Stomach (tissue), 8 donors: ENCODE measurements at regions not wholly inside any gene's neighbourhood (a gene's known extent, or its start where the extent isn't known, plus 50 kb on each side); places are given as distances from the start of the nearest gene placed in this dataset.
A peak's percentile ranks its signal among the peaks of the same experiment; 100 is the strongest.

ENCODE experiments used
- DNase-seq, 2 donors: peaks; one replicate each; pipeline versions ENCODE4 v3.0.0 to v3.0.0-alpha.2; 2013 to 2019
- H3K27ac ChIP-seq, 5 donors: fragments of 200-600 bp in 4 of 5; sonication (generic) in 4 of 5; one replicate each; pipeline ENCODE4 v1.5.1; 2013 to 2019; ENCODE audit warnings: mild to moderate bottlenecking in 1 of 5, moderate library complexity in 1 of 5
- H3K27me3 ChIP-seq, 3 donors: fragments of 200-600 bp; sonication (generic); one replicate each; pipeline ENCODE4 v1.5.1; 2017 to 2019; ENCODE audit warnings: mixed run types in 1 of 3
- H3K36me3 ChIP-seq, 4 donors: fragments of 200-600 bp; sonication (generic); 1 replicate in 3 of 4; 2 replicates in 1 of 4; pipeline ENCODE4 v1.5.1; 2016 to 2019
- H3K4me1 ChIP-seq, 4 donors: fragments of 200-600 bp; sonication (generic); one replicate each; pipeline ENCODE4 v1.5.1; 2016 to 2019
- H3K4me3 ChIP-seq, 4 donors: fragments of 200-600 bp; sonication (generic) in 3 of 4; one replicate each; pipeline ENCODE4 v1.5.1; 2016 to 2019; ENCODE audit warnings: mild to moderate bottlenecking in 1 of 4
- H3K9me3 ChIP-seq, 4 donors: fragments of 200-600 bp; sonication (generic); one replicate each; pipeline ENCODE4 v1.5.1; 2016 to 2019
- CTCF ChIP-seq, 7 experiments: fragments of 450-650 bp in 4 of 7; fragments of 200-600 bp in 3 of 7; sonication (generic) in 3 of 7; IDR thresholded peaks; one replicate each; pipeline ENCODE4 v1.5.1; 2016 to 2019; ENCODE audit warnings: antibody characterized with exemption in 7 of 7, control low read depth in 2 of 7, mild to moderate bottlenecking in 1 of 7
- EP300 ChIP-seq: sonication (generic); formaldehyde crosslinking; IDR thresholded peaks from one replicate; pipeline ENCODE4 v1.6.1; 2017; ENCODE audit warnings: antibody characterized with exemption
- POLR2A ChIP-seq, 4 donors: fragments of 450-650 bp; IDR thresholded peaks; one replicate each; pipeline ENCODE4 v1.6.1; 2016; ENCODE audit warnings: antibody characterized with exemption in 4 of 4, control low read depth in 2 of 4, mild to moderate bottlenecking in 1 of 4, moderate library complexity in 1 of 4
- POLR2AphosphoS5 ChIP-seq, 3 donors: sonication (generic); formaldehyde crosslinking; IDR thresholded peaks; one replicate each; pipeline ENCODE4 v1.6.1; 2016; ENCODE audit warnings: antibody characterized with exemption in 3 of 3
- WGBS, 5 donors: extraction: QIAGEN DNeasy Blood & Tissue Kit in 3 of 5; methylation state at CpG; one replicate each; pipeline versions ENCODE4 v1.1.5 to v1.1.7; 2013 to 2018; 5-methylcytosine and 5-hydroxymethylcytosine counted together
- intact Hi-C: fragments of 100-400 bp; cut with DNase I; formaldehyde crosslinking; loops from one replicate; pipeline ENCODE4 v1.15.1; 2023; ENCODE audit warnings: low total_unique reads
- donor health status: healthy with polysubstance abuse.
- donor health status: Bipolar disorder and iron deficiency.
- donor health status: healthy.

GRCh38 chr4:112060212-112060611 lies 85.0 kb upstream of the FAM241A start:
- Histone ChIP-seq H3K27me3 (no peaks in the 10 kb centered on the region), H3K36me3 (no peaks in the 10 kb centered on the region), H3K9me3 (no peaks in the 10 kb centered on the region), H3K4me3 (no peak overlapping the region), H3K4me1 (no peaks in the 10 kb centered on the region), H3K27ac (no peak overlapping the region)
- intact Hi-C loops, result no loop called here
- no peak for TF ChIP-seq POLR2AphosphoS5 (IDR thresholded peaks at IDR 0.05)
- DNase-seq, result peak in 1 of 2 donors; percentile 25

GRCh38 chr4:112061207-112061817 lies 83.9 kb upstream of the FAM241A start:
- Histone ChIP-seq H3K4me1 (no peaks in the 10 kb centered on the region), H3K4me3 (no peak overlapping the region), H3K27me3 (no peaks in the 10 kb centered on the region), H3K36me3 (no peaks in the 10 kb centered on the region), H3K9me3 (no peaks in the 10 kb centered on the region), H3K27ac (no peak overlapping the region)
- DNase-seq, result no peak
- intact Hi-C loops, result no loop called here
- TF ChIP-seq CTCF (IDR thresholded peaks at IDR 0.05), result no peak
- TF ChIP-seq EP300, result no peak
- WGBS, 5 donors, result 57 to 75% (median 58%) methylated on average over 2 of the region's 2 CpGs

GRCh38 chr4:112063260-112063659 lies 82.0 kb upstream of the FAM241A start:
- Histone ChIP-seq H3K27me3 (no peaks in the 10 kb centered on the region), H3K4me3 (no peak overlapping the region), H3K27ac (no peak overlapping the region), H3K9me3 (no peaks in the 10 kb centered on the region), H3K36me3 (no peaks in the 10 kb centered on the region), H3K4me1 (no peaks in the 10 kb centered on the region)
- intact Hi-C loops, result no loop called here
- 82 to 98% (median 90%) methylated on average over 1 of the region's 1 CpG for WGBS, 5 donors
- DNase-seq, result no peak
- TF ChIP-seq POLR2AphosphoS5 (IDR thresholded peaks at IDR 0.05) (no peak), POLR2A (IDR thresholded peaks at IDR 0.05) (no peak), CTCF (IDR thresholded peaks at IDR 0.05) (no peak), EP300 (no peak)

- H3K27me3 ChIP-seq, result no peaks in the 10 kb centered on the region
- no peak overlapping the region for H3K27ac ChIP-seq
- H3K36me3 ChIP-seq, result no peaks in the 10 kb centered on the region
- no peaks in the 10 kb centered on the region for H3K4me1 ChIP-seq
- 87 to 94% (median 88%) methylated on average over 2 of the region's 2 CpGs for WGBS, 5 donors
- no peaks in the 10 kb centered on the region for H3K9me3 ChIP-seq
- intact Hi-C loops, result no loop called here
- TF ChIP-seq POLR2AphosphoS5 (IDR thresholded peaks at IDR 0.05) (no peak), EP300 (no peak), POLR2A (IDR thresholded peaks at IDR 0.05) (no peak)
- H3K4me3 ChIP-seq, result no peak overlapping the region
- no peak for DNase-seq
Measured at GRCh38 chr4:112069110-112069509, 76.1 kb upstream of the FAM241A start.

GRCh38 chr4:112073181-112073580 lies 72.1 kb upstream of the FAM241A start:
- Histone ChIP-seq H3K4me1 (no peaks in the 10 kb centered on the region), H3K27me3 (no peaks in the 10 kb centered on the region), H3K27ac (no peak overlapping the region), H3K36me3 (no peaks in the 10 kb centered on the region), H3K9me3 (no peaks in the 10 kb centered on the region), H3K4me3 (no peak overlapping the region)
- TF ChIP-seq CTCF (IDR thresholded peaks at IDR 0.05) (no peak), POLR2A (IDR thresholded peaks at IDR 0.05) (no peak), POLR2AphosphoS5 (IDR thresholded peaks at IDR 0.05) (no peak), EP300 (no peak)
- 79 to 88% (median 85%) methylated on average over 6 of the region's 6 CpGs for WGBS, 5 donors
- no peak for DNase-seq
- intact Hi-C loops, result no loop called here
